Sciatic nerve (tissue), 2 donors: ENCODE measurements at regions not wholly inside any gene's neighbourhood (a gene's known extent, or its start where the extent isn't known, plus 50 kb on each side); places are given as distances from the start of the nearest gene placed in this dataset.
"Not testable (repeated sequence)": the region's sequence is repeated elsewhere in the genome, so short reads cannot be mapped to it uniquely, and the experiment has no call there.

Experiments
- ATAC-seq: fragments of 200-7000 bp; cut with Tn5 transposase; one replicate; pipeline ENCODE4 v1.9.1; 2020; ENCODE audit warnings: mild to moderate bottlenecking, moderate library complexity
- DNase-seq: peaks from one replicate; pipeline ENCODE4 v3.0.0-alpha.2; 2020; ENCODE audit warnings: low spot score
- intact Hi-C: fragments of 100-400 bp; cut with DNase I; formaldehyde crosslinking; loops from one replicate; pipeline ENCODE4 v1.14.2; 2022
- donor health status: DM: no; HTN: no; CAD: no.
- donor health status: DM: no; HTN: no; CAD: no.

GRCh38 chr14:37864861-37865718 lies 269.7 kb downstream of the TTC6 start:
- intact Hi-C loops, result no loop called here
- no peak for DNase-seq
- peak; percentile 64 for ATAC-seq

GRCh38 chr14:37865719-37866549 lies 270.5 kb downstream of the TTC6 start:
- DNase-seq (no peak), ATAC-seq (no peak)
- intact Hi-C loops, result no loop called here

- intact Hi-C loops, result no loop called here
- no peak for DNase-seq
Measured at GRCh38 chr14:37869633-37870032, 274.2 kb downstream of the TTC6 start.

GRCh38 chr14:37870170-37870569 lies 274.7 kb downstream of the TTC6 start:
- ATAC-seq, result no peak
- intact Hi-C loops, result no loop called here

More at GRCh38 chr14:37869633-37870032, 274.2 kb downstream of the TTC6 start:
- no peak for ATAC-seq

GRCh38 chr14:37870632-37871346 lies 275.4 kb downstream of the TTC6 start:
- DNase-seq (no peak), ATAC-seq (no peak)
- intact Hi-C loops, result no loop called here

More at GRCh38 chr14:37870170-37870569, 274.7 kb downstream of the TTC6 start:
- no peak for DNase-seq

GRCh38 chr14:37874065-37874428 lies 278.6 kb downstream of the TTC6 start:
- DNase-seq, intact Hi-C loops, ATAC-seq: not testable (repeated sequence)

GRCh38 chr14:37874429-37875109 lies 279.1 kb downstream of the TTC6 start:
- DNase-seq (peak; percentile 88), ATAC-seq (peak; percentile 85)
- intact Hi-C loops, result no loop called here

- ATAC-seq (no peak), DNase-seq (no peak)
- intact Hi-C loops, result no loop called here
Measured at GRCh38 chr14:37888234-37888633, 292.8 kb downstream of the TTC6 start.

GRCh38 chr14:37889087-37889486 lies 293.7 kb downstream of the TTC6 start:
- DNase-seq (no peak), ATAC-seq (no peak)
- intact Hi-C loops, result no loop called here

GRCh38 chr14:37890095-37890494 lies 294.7 kb downstream of the TTC6 start:
- DNase-seq (no peak), ATAC-seq (no peak)
- intact Hi-C loops, result no loop called here

- intact Hi-C loops, DNase-seq, ATAC-seq: not testable (repeated sequence)
Measured at GRCh38 chr14:37891500-37891899, 296.1 kb downstream of the TTC6 start.

- intact Hi-C loops, result no loop called here
- DNase-seq, result no peak
- ATAC-seq, result no peak
Measured at GRCh38 chr14:37894463-37894862, 299.0 kb downstream of the TTC6 start.

GRCh38 chr14:37899365-37899764 lies 303.9 kb downstream of the TTC6 start:
- no peak for ATAC-seq
- no peak for DNase-seq
- intact Hi-C loops, result no loop called here

GRCh38 chr14:37900561-37900960 lies 305.1 kb downstream of the TTC6 start:
- intact Hi-C loops, result no loop called here
- ATAC-seq (no peak), DNase-seq (no peak)

- intact Hi-C loops, result no loop called here
- DNase-seq, result peak; percentile 67
Measured at GRCh38 chr14:37901978-37902377, 305.7 kb upstream of the SSTR1 start.

GRCh38 chr14:37903343-37904191 lies 304.1 kb upstream of the SSTR1 start:
- intact Hi-C loops, result no loop called here
- DNase-seq, result no peak
- ATAC-seq, result peak; percentile 41

More at GRCh38 chr14:37901978-37902377, 305.7 kb upstream of the SSTR1 start:
- peak; percentile 94 for ATAC-seq

GRCh38 chr14:37924622-37925021 lies 283.1 kb upstream of the SSTR1 start:
- no peak for ATAC-seq

GRCh38 chr14:37932008-37932407 lies 275.7 kb upstream of the SSTR1 start:
- intact Hi-C loops, result no loop called here
- ATAC-seq (no peak), DNase-seq (no peak)

More at GRCh38 chr14:37924622-37925021, 283.1 kb upstream of the SSTR1 start:
- intact Hi-C loops, result no loop called here
- DNase-seq, result no peak
